Fibroblast of the aortic adventitia (primary cell): ENCODE measurements at regions not wholly inside any gene's neighbourhood (a gene's known extent, or its start where the extent isn't known, plus 50 kb on each side); places are given as distances from the start of the nearest gene placed in this dataset.

Experiments
- DNase-seq: peaks from one replicate; pipeline ENCODE4 v3.0.0-alpha.2; 2010; ENCODE audit warnings: low read depth
- H3K4me3 ChIP-seq: 2 replicates; pipeline ENCODE4 v1.5.1; 2011; ENCODE audit warnings: low read depth, mild to moderate bottlenecking, control low read depth, low read length, moderate library complexity
- CTCF ChIP-seq: IDR thresholded peaks from 2 replicates; pipeline ENCODE4 v1.5.1; 2011; ENCODE audit warnings: mild to moderate bottlenecking, low read length, control low read depth, inconsistent platforms; ENCODE audit not compliant: insufficient read depth

- no peak for TF ChIP-seq CTCF
- DNase-seq: no peak
- no peak overlapping the region for H3K4me3 ChIP-seq
Observed at GRCh38 chr16:48972236-48972635, 309.4 kb downstream of the CBLN1 start.

- H3K4me3 ChIP-seq: no peak overlapping the region
- no peak for TF ChIP-seq CTCF
- no peak for DNase-seq
Observed at GRCh38 chr16:48971571-48972077, 310.0 kb downstream of the CBLN1 start.

- no peak overlapping the region for H3K4me3 ChIP-seq
- TF ChIP-seq CTCF: no peak
- no peak for DNase-seq
Observed at GRCh38 chr16:48970216-48970615, 311.4 kb downstream of the CBLN1 start.

GRCh38 chr16:48969611-48970010 is 312.0 kb downstream of the CBLN1 start:
- no peak for TF ChIP-seq CTCF
- no peak overlapping the region for H3K4me3 ChIP-seq
- DNase-seq: no peak

GRCh38 chr16:48965386-48965785 is 316.3 kb downstream of the CBLN1 start:
- no peak for DNase-seq
- no peak for TF ChIP-seq CTCF
- H3K4me3 ChIP-seq: no peak overlapping the region

GRCh38 chr16:48963901-48964615 is 317.6 kb downstream of the CBLN1 start:
- DNase-seq: peak; percentile 79
- no peak for TF ChIP-seq CTCF
- no peak overlapping the region for H3K4me3 ChIP-seq

GRCh38 chr16:48963306-48963705 is 318.3 kb downstream of the CBLN1 start:
- no peak overlapping the region for H3K4me3 ChIP-seq
- TF ChIP-seq CTCF: no peak
- DNase-seq: no peak
